ENCODE measurements at regions not wholly inside any gene's neighbourhood (a gene's known extent, or its start where the extent isn't known, plus 50 kb on each side); places are given as distances from the start of the nearest gene placed in this dataset.
"Not testable (repeated sequence)": the region's sequence is repeated elsewhere in the genome, so short reads cannot be mapped to it uniquely, and the experiment has no call there.

GRCh38 chr10:8338177-8338766 is 283.8 kb downstream of the GATA3 start:
- H4K20me1 ChIP-seq (ENCODE audit: control insufficient read depth, insufficient read depth, low read depth, low read length): no peaks in the 10 kb centered on the region
- H3K79me2 ChIP-seq (ENCODE audit: control insufficient read depth, low read length): no peaks in the 10 kb centered on the region
- no peaks in the 10 kb centered on the region for H3K9me3 ChIP-seq (ENCODE audit: control insufficient read depth, insufficient read depth, low read length)
- H3K36me3 ChIP-seq (ENCODE audit: control insufficient read depth, low read length): no peaks in the 10 kb centered on the region
- H3K27me3 ChIP-seq (ENCODE audit: control insufficient read depth, low read length): no peaks in the 10 kb centered on the region
- no peak overlapping the region for H3K27ac ChIP-seq (ENCODE audit: low read depth, low read length)
- H3F3A ChIP-seq (ENCODE audit: control insufficient read depth, insufficient read depth): no peaks in the 10 kb centered on the region
- H3K4me2 ChIP-seq (ENCODE audit: low read length): no peak overlapping the region
- H3K4me1 ChIP-seq (ENCODE audit: control insufficient read depth, low read length): no peaks in the 10 kb centered on the region
- H3K4me3 ChIP-seq (ENCODE audit: low read length): no peak overlapping the region
- H3K9me2 ChIP-seq (replicated peaks; ENCODE audit: control insufficient read depth, low read length): no peaks in the 10 kb centered on the region
- TF ChIP-seq EZH2phosphoT487 (IDR thresholded peaks at IDR 0.05; ENCODE audit: borderline replicate concordance, low read length): no peak

GRCh38 chr10:8344756-8345155 is 290.3 kb downstream of the GATA3 start:
- no peaks in the 10 kb centered on the region for H3K9me3 ChIP-seq (ENCODE audit: control insufficient read depth, insufficient read depth, low read length)
- H3K4me3 ChIP-seq (ENCODE audit: low read length): no peak overlapping the region
- TF ChIP-seq CTCF (IDR thresholded peaks at IDR 0.05; ENCODE audit: low read depth, low read length, poor library complexity, severe bottlenecking) (no peak), EZH2phosphoT487 (IDR thresholded peaks at IDR 0.05; ENCODE audit: borderline replicate concordance, low read length) (no peak)
- H3K4me2 ChIP-seq (ENCODE audit: low read length): no peak overlapping the region
- no peaks in the 10 kb centered on the region for H3K9me2 ChIP-seq (replicated peaks; ENCODE audit: control insufficient read depth, low read length)
- H3K27me3 ChIP-seq (ENCODE audit: control insufficient read depth, low read length): no peaks in the 10 kb centered on the region
- no peaks in the 10 kb centered on the region for H3K79me2 ChIP-seq (ENCODE audit: control insufficient read depth, low read length)
- H3K27ac ChIP-seq (ENCODE audit: low read depth, low read length): no peak overlapping the region
- no peaks in the 10 kb centered on the region for H4K20me1 ChIP-seq (ENCODE audit: control insufficient read depth, insufficient read depth, low read depth, low read length)
- no peaks in the 10 kb centered on the region for H3K36me3 ChIP-seq (ENCODE audit: control insufficient read depth, low read length)
- no peaks in the 10 kb centered on the region for H3K4me1 ChIP-seq (ENCODE audit: control insufficient read depth, low read length)
- H3F3A ChIP-seq (ENCODE audit: control insufficient read depth, insufficient read depth): no peaks in the 10 kb centered on the region

- Histone ChIP-seq H3K27me3 (ENCODE audit: control insufficient read depth, low read length) (no peaks in the 10 kb centered on the region), H3K36me3 (ENCODE audit: control insufficient read depth, low read length) (no peaks in the 10 kb centered on the region), H3K79me2 (ENCODE audit: control insufficient read depth, low read length) (no peaks in the 10 kb centered on the region), H3K9me2 (replicated peaks; ENCODE audit: control insufficient read depth, low read length) (no peaks in the 10 kb centered on the region), H3K4me3 (ENCODE audit: low read length) (no peak overlapping the region), H4K20me1 (ENCODE audit: control insufficient read depth, insufficient read depth, low read depth, low read length) (no peaks in the 10 kb centered on the region), H3K4me1 (ENCODE audit: control insufficient read depth, low read length) (no peaks in the 10 kb centered on the region), H3K9me3 (ENCODE audit: control insufficient read depth, insufficient read depth, low read length) (no peaks in the 10 kb centered on the region), H3K27ac (ENCODE audit: low read depth, low read length) (no peak overlapping the region), H3F3A (ENCODE audit: control insufficient read depth, insufficient read depth) (no peaks in the 10 kb centered on the region), H3K4me2 (ENCODE audit: low read length) (no peak overlapping the region)
- TF ChIP-seq CTCF (IDR thresholded peaks at IDR 0.05; ENCODE audit: low read depth, low read length, poor library complexity, severe bottlenecking): no peak
These were observed 292.4 kb downstream of the GATA3 start for GRCh38 chr10:8346861-8347260.

GRCh38 chr10:8347614-8348013 is 293.1 kb downstream of the GATA3 start:
- not testable (repeated sequence) for H3K4me3 ChIP-seq (ENCODE audit: low read length); H3F3A ChIP-seq (ENCODE audit: control insufficient read depth, insufficient read depth); H3K9me3 ChIP-seq (ENCODE audit: control insufficient read depth, insufficient read depth, low read length); H3K27ac ChIP-seq (ENCODE audit: low read depth, low read length); H3K4me1 ChIP-seq (ENCODE audit: control insufficient read depth, low read length); H3K36me3 ChIP-seq (ENCODE audit: control insufficient read depth, low read length); H3K79me2 ChIP-seq (ENCODE audit: control insufficient read depth, low read length); H3K27me3 ChIP-seq (ENCODE audit: control insufficient read depth, low read length); H3K4me2 ChIP-seq (ENCODE audit: low read length); H3K9me2 ChIP-seq (replicated peaks; ENCODE audit: control insufficient read depth, low read length); H4K20me1 ChIP-seq (ENCODE audit: control insufficient read depth, insufficient read depth, low read depth, low read length)

Measured in DOHH2 (cell line).